Neural cell (in vitro differentiated cells): ENCODE measurements at regions not wholly inside any gene's neighbourhood (a gene's known extent, or its start where the extent isn't known, plus 50 kb on each side); places are given as distances from the start of the nearest gene placed in this dataset.

Experiments used
- H2AFZ ChIP-seq: fragments of 200-600, 300-800 bp; sonication (generic), shearing (Covaris generic); 2 replicates; pipeline ENCODE4 v1.6.0; 2014; ENCODE audit warnings: low read depth, mild to moderate bottlenecking, antibody characterized with exemption, low read length, moderate library complexity
- H3F3A ChIP-seq: fragments of 200-600 bp; shearing (Covaris generic); 2 replicates; pipeline ENCODE4 v1.6.1; 2016; ENCODE audit warnings: mild to moderate bottlenecking, moderate library complexity, mixed read lengths, antibody characterized with exemption, low read length; ENCODE audit not compliant: insufficient read depth, poor library complexity, severe bottlenecking
- H3K27ac ChIP-seq: fragments of 200-600, 300-800 bp; sonication (generic), shearing (Covaris generic); 2 replicates; pipeline ENCODE4 v1.5.1; 2014; ENCODE audit warnings: mild to moderate bottlenecking, low read length, moderate library complexity
- H3K27me3 ChIP-seq: fragments of 300-800, 200-600 bp; sonication (generic), shearing (Covaris generic); 2 replicates; pipeline ENCODE4 v1.6.0; 2014; ENCODE audit warnings: mild to moderate bottlenecking, low read depth, low read length, moderate library complexity; ENCODE audit not compliant: insufficient read depth
- H3K36me3 ChIP-seq: fragments of 300-800, 200-600 bp; sonication (generic), shearing (Covaris generic); 2 replicates; pipeline ENCODE4 v1.5.1; 2014; ENCODE audit warnings: mild to moderate bottlenecking, antibody characterized with exemption, low read length, moderate library complexity; ENCODE audit not compliant: insufficient read depth
- H3K4me2 ChIP-seq: fragments of 300-800, 200-600 bp; sonication (generic), shearing (Covaris generic); 2 replicates; pipeline ENCODE4 v1.6.0; 2014; ENCODE audit warnings: mild to moderate bottlenecking, low read length
- H3K4me3 ChIP-seq: fragments of 300-800, 200-600 bp; sonication (generic), shearing (Covaris generic); 2 replicates; pipeline ENCODE4 v1.5.1; 2014; ENCODE audit warnings: mild to moderate bottlenecking, low read length, moderate library complexity
- H3K79me2 ChIP-seq: fragments of 200-600 bp; shearing (Covaris generic); replicated peaks from 2 replicates; pipeline ENCODE4 v1.6.0; 2014; ENCODE audit warnings: mild to moderate bottlenecking, low read length, moderate library complexity; ENCODE audit not compliant: insufficient read depth
- H3K9ac ChIP-seq: fragments of 300-800, 200-600 bp; sonication (generic), shearing (Covaris generic); 2 replicates; pipeline ENCODE4 v1.6.1; 2016; ENCODE audit warnings: mild to moderate bottlenecking, low read length, mixed read lengths
- H3K9me2 ChIP-seq: fragments of 200-600 bp; shearing (Covaris generic); 2 replicates; pipeline ENCODE4 v1.6.1; 2016; ENCODE audit warnings: mild to moderate bottlenecking, low read length, mixed read lengths; ENCODE audit not compliant: insufficient read depth
- H3K9me3 ChIP-seq: fragments of 200-600, 300-800 bp; sonication (generic), shearing (Covaris generic); 2 replicates; pipeline ENCODE4 v1.6.1; 2016; ENCODE audit warnings: mild to moderate bottlenecking, mixed run types, low read length, moderate library complexity, mixed read lengths
- H4K20me1 ChIP-seq: fragments of 200-600 bp; shearing (Covaris generic); 2 replicates; pipeline ENCODE4 v1.6.1; 2016; ENCODE audit warnings: mild to moderate bottlenecking, mixed run types; ENCODE audit not compliant: insufficient read depth
- EP300 ChIP-seq: fragments of 450-650 bp; conservative IDR thresholded peaks from 2 replicates; pipeline ENCODE4 v1.6.1; 2014; ENCODE audit warnings: antibody characterized with exemption, mild to moderate bottlenecking, moderate library complexity; ENCODE audit not compliant: poor library complexity, severe bottlenecking
- EZH2 ChIP-seq: fragments of 200-600, 300-800 bp; shearing (Covaris generic), sonication (generic); IDR thresholded peaks from 2 replicates; pipeline ENCODE4 v1.6.1; 2014; ENCODE audit warnings: antibody characterized with exemption, low read length, borderline replicate concordance, mild to moderate bottlenecking; ENCODE audit not compliant: insufficient read depth, poor library complexity, severe bottlenecking
- MXI1 ChIP-seq: fragments of 450-650 bp; conservative IDR thresholded peaks from 2 replicates; pipeline ENCODE4 v1.6.1; 2014; ENCODE audit warnings: antibody characterized with exemption, mild to moderate bottlenecking; ENCODE audit not compliant: poor library complexity, severe bottlenecking
- POLR2AphosphoS5 ChIP-seq: IDR thresholded peaks from 2 replicates; pipeline ENCODE4 v1.6.1; 2012
- RAD21 ChIP-seq: fragments of 450-650 bp; conservative IDR thresholded peaks from 2 replicates; pipeline ENCODE4 v1.6.1; 2014; ENCODE audit warnings: antibody characterized with exemption, mild to moderate bottlenecking, moderate library complexity
- SMC3 ChIP-seq: fragments of 450-650 bp; conservative IDR thresholded peaks from 2 replicates; pipeline ENCODE4 v1.6.1; 2014; ENCODE audit warnings: antibody characterized with exemption, mild to moderate bottlenecking, moderate library complexity; ENCODE audit not compliant: poor library complexity
- TAF1 ChIP-seq: IDR thresholded peaks from 2 replicates; pipeline ENCODE4 v1.6.1; 2012; ENCODE audit warnings: low read depth
- TF ChIP-seq, protein P1 (sequence below): fragments of 450-650 bp; IDR thresholded peaks from 2 replicates; pipeline ENCODE4 v1.5.1; 2014; ENCODE audit warnings: antibody characterized with exemption, mild to moderate bottlenecking, moderate library complexity; ENCODE audit not compliant: poor library complexity, severe bottlenecking
- TF ChIP-seq, protein P2 (sequence below): IDR thresholded peaks from 2 replicates; pipeline ENCODE4 v1.6.1; 2012; ENCODE audit warnings: borderline replicate concordance

DNA sequence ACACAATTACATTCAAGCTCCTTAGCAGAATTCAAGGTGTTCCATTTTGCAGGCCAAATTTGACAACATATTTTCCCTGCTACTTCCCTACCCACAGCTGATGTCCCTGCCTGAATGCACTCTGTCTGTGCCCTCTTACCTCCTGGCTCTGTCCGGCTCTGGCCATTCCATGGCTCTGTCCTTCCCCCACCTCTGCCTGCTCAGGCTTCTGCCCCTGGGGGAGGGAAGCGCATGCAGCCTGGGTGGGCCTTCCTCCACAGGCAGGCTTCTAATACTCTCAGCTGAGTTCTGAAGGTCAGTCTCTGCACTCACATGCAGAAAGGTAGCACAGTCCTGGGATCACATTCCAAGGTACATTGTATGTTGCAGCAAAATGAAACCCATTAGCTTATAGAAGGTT lies 113.6 kb upstream of the CACNA2D3 start:
- Histone ChIP-seq H3K27me3 (no peaks in the 10 kb centered on the region), H3F3A (no peaks in the 10 kb centered on the region), H3K4me3 (no peak overlapping the region), H3K79me2 (no peaks in the 10 kb centered on the region), H3K9me2 (no peaks in the 10 kb centered on the region), H3K36me3 (no peaks in the 10 kb centered on the region), H2AFZ (no peak overlapping the region), H4K20me1 (no peaks in the 10 kb centered on the region), H3K9ac (no peak overlapping the region), H3K9me3 (no peaks in the 10 kb centered on the region), H3K27ac (no peak overlapping the region), H3K4me2 (no peak overlapping the region)
- no peak for TF ChIP-seq EP300
- TF ChIP-seq MXI1, result no peak
- no peak for TF ChIP-seq SMC3
- no peak for TF ChIP-seq POLR2AphosphoS5
- TF ChIP-seq EZH2, result no peak

DNA sequence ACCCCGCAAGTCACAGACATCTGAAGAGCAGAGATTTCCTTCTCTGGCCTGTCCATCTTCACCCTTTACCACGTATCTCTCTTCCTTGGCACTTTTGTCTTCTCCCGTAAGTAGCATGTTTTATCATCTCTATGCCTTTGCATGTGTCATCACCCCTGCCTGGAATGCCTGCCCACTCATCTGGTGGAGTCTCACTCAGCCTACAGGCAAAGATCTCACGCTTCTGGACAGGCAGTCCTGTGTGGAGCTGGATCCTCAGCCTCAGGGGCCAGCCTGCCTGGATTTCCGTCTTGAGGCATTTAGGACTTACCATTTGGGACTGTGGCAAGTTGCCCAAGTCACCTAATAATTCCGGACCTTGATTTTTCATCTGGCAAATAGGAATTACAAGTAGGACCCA lies 114.3 kb upstream of the CACNA2D3 start:
- Histone ChIP-seq H3F3A (no peaks in the 10 kb centered on the region), H3K9ac (no peak overlapping the region), H2AFZ (no peak overlapping the region), H3K9me2 (no peaks in the 10 kb centered on the region), H3K27ac (no peak overlapping the region), H3K4me2 (no peak overlapping the region), H3K79me2 (no peaks in the 10 kb centered on the region), H3K27me3 (no peaks in the 10 kb centered on the region), H3K9me3 (no peaks in the 10 kb centered on the region), H3K4me3 (no peak overlapping the region), H3K36me3 (no peaks in the 10 kb centered on the region), H4K20me1 (no peaks in the 10 kb centered on the region)
- no peak for TF ChIP-seq MXI1
- TF ChIP-seq TAF1, result no peak
- no peak for TF ChIP-seq RAD21
- TF ChIP-seq EP300, result no peak
- TF ChIP-seq, protein P1, sequence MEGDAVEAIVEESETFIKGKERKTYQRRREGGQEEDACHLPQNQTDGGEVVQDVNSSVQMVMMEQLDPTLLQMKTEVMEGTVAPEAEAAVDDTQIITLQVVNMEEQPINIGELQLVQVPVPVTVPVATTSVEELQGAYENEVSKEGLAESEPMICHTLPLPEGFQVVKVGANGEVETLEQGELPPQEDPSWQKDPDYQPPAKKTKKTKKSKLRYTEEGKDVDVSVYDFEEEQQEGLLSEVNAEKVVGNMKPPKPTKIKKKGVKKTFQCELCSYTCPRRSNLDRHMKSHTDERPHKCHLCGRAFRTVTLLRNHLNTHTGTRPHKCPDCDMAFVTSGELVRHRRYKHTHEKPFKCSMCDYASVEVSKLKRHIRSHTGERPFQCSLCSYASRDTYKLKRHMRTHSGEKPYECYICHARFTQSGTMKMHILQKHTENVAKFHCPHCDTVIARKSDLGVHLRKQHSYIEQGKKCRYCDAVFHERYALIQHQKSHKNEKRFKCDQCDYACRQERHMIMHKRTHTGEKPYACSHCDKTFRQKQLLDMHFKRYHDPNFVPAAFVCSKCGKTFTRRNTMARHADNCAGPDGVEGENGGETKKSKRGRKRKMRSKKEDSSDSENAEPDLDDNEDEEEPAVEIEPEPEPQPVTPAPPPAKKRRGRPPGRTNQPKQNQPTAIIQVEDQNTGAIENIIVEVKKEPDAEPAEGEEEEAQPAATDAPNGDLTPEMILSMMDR, result no peak

DNA sequence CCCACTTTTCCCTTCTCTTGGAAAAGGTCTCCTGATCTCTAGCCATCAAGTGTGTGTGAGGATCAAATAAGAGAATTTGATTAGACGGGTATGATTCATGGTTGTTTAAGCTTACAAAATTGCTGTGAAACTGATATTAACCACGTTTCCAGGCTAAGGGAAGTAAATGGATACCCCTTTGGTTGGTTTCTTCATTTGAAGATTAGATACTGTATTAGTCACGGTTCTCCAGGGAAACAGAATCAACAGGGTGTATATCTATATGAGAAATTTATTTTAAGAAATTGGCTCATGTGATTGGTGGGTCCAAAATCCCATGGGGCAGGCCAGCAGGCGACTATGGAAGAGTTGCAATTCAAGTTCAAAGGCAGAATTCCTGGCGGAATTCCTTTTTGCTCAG lies 112.7 kb upstream of the SELENOK start:
- no peak overlapping the region for H3K4me2 ChIP-seq
- no peak overlapping the region for H3K27ac ChIP-seq
- no peaks in the 10 kb centered on the region for H3K9me2 ChIP-seq
- TF ChIP-seq, protein P1, result no peak
- TF ChIP-seq SMC3 (no peak), TAF1 (no peak), POLR2AphosphoS5 (no peak), MXI1 (no peak), RAD21 (no peak), EZH2 (no peak), EP300 (no peak)
- TF ChIP-seq, protein P2, sequence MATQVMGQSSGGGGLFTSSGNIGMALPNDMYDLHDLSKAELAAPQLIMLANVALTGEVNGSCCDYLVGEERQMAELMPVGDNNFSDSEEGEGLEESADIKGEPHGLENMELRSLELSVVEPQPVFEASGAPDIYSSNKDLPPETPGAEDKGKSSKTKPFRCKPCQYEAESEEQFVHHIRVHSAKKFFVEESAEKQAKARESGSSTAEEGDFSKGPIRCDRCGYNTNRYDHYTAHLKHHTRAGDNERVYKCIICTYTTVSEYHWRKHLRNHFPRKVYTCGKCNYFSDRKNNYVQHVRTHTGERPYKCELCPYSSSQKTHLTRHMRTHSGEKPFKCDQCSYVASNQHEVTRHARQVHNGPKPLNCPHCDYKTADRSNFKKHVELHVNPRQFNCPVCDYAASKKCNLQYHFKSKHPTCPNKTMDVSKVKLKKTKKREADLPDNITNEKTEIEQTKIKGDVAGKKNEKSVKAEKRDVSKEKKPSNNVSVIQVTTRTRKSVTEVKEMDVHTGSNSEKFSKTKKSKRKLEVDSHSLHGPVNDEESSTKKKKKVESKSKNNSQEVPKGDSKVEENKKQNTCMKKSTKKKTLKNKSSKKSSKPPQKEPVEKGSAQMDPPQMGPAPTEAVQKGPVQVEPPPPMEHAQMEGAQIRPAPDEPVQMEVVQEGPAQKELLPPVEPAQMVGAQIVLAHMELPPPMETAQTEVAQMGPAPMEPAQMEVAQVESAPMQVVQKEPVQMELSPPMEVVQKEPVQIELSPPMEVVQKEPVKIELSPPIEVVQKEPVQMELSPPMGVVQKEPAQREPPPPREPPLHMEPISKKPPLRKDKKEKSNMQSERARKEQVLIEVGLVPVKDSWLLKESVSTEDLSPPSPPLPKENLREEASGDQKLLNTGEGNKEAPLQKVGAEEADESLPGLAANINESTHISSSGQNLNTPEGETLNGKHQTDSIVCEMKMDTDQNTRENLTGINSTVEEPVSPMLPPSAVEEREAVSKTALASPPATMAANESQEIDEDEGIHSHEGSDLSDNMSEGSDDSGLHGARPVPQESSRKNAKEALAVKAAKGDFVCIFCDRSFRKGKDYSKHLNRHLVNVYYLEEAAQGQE, result no peak
- no peaks in the 10 kb centered on the region for H3K36me3 ChIP-seq
- no peaks in the 10 kb centered on the region for H3F3A ChIP-seq
- no peak overlapping the region for H2AFZ ChIP-seq
- H3K27me3 ChIP-seq, result no peaks in the 10 kb centered on the region
- H3K9me3 ChIP-seq, result no peaks in the 10 kb centered on the region
- H3K79me2 ChIP-seq, result no peaks in the 10 kb centered on the region
- H4K20me1 ChIP-seq, result no peaks in the 10 kb centered on the region
- no peak overlapping the region for H3K4me3 ChIP-seq
- no peak overlapping the region for H3K9ac ChIP-seq
